Esophagus squamous epithelium (tissue), 5 donors: ENCODE measurements at regions not wholly inside any gene's neighbourhood (a gene's known extent, or its start where the extent isn't known, plus 50 kb on each side); places are given as distances from the start of the nearest gene placed in this dataset.

Source experiments
- DNase-seq: peaks from one replicate; lab custom pipeline; 2025; lab: John Stamatoyannopoulos, UW
- H3K27ac ChIP-seq, 4 donors: fragments of 200-600 bp; sonication (generic); one replicate each; pipeline ENCODE4 v1.5.1; 2016 to 2019; ENCODE audit warnings: mild to moderate bottlenecking in 1 of 4
- H3K27me3 ChIP-seq, 4 donors: fragments of 200-600 bp; sonication (generic); 1 replicate in 3 of 4; 2 replicates in 1 of 4; pipeline versions ENCODE4 v1.5.1 to v1.6.0; 2017 to 2021; ENCODE audit warnings: antibody characterized with exemption in 1 of 4
- H3K36me3 ChIP-seq, 3 donors: fragments of 200-600 bp; sonication (generic); one replicate each; pipeline ENCODE4 v1.5.1; 2016 to 2019
- H3K4me1 ChIP-seq, 3 donors: fragments of 200-600 bp; sonication (generic); one replicate each; pipeline ENCODE4 v1.5.1; 2017 to 2019
- H3K4me3 ChIP-seq, 4 donors: fragments of 200-600 bp; sonication (generic); 1 replicate in 3 of 4; 2 replicates in 1 of 4; pipeline ENCODE4 v1.5.1; 2016 to 2019; ENCODE audit warnings: mild to moderate bottlenecking in 2 of 4, moderate library complexity in 1 of 4
- H3K9me3 ChIP-seq, 3 donors: fragments of 200-600 bp; sonication (generic); one replicate each; pipeline ENCODE4 v1.5.1; 2016 to 2019
- POLR2A ChIP-seq, 4 donors: fragments of 450-650 bp; IDR thresholded peaks; one replicate each; pipeline ENCODE4 v1.6.1; 2017; ENCODE audit warnings: antibody characterized with exemption in 4 of 4, mild to moderate bottlenecking in 4 of 4, moderate library complexity in 3 of 4
- WGBS, 2 donors: methylation state at CpG; one replicate each; pipeline ENCODE4 v1.1.5; 2018; 5-methylcytosine and 5-hydroxymethylcytosine counted together
- intact Hi-C: fragments of 100-400 bp; cut with DNase I; formaldehyde crosslinking; loops from one replicate; pipeline ENCODE4 v1.15.0; 2022
- TF ChIP-seq, protein P1 (sequence below), 6 experiments: fragments of 450-650 bp in 4 of 6; fragments of 200-600 bp in 2 of 6; sonication (generic) in 2 of 6; IDR thresholded peaks; one replicate each; pipeline ENCODE4 v1.5.1; 2016 to 2019; ENCODE audit warnings: antibody characterized with exemption in 6 of 6, mild to moderate bottlenecking in 4 of 6, moderate library complexity in 4 of 6
- donor health status: DM: yes; HTN: yes; CAD: no.

- no peaks in the 10 kb centered on the region for H3K27me3 ChIP-seq
- DNase-seq: no peak
- intact Hi-C loops: no loop called here
- TF ChIP-seq, protein P1, sequence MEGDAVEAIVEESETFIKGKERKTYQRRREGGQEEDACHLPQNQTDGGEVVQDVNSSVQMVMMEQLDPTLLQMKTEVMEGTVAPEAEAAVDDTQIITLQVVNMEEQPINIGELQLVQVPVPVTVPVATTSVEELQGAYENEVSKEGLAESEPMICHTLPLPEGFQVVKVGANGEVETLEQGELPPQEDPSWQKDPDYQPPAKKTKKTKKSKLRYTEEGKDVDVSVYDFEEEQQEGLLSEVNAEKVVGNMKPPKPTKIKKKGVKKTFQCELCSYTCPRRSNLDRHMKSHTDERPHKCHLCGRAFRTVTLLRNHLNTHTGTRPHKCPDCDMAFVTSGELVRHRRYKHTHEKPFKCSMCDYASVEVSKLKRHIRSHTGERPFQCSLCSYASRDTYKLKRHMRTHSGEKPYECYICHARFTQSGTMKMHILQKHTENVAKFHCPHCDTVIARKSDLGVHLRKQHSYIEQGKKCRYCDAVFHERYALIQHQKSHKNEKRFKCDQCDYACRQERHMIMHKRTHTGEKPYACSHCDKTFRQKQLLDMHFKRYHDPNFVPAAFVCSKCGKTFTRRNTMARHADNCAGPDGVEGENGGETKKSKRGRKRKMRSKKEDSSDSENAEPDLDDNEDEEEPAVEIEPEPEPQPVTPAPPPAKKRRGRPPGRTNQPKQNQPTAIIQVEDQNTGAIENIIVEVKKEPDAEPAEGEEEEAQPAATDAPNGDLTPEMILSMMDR (IDR thresholded peaks at IDR 0.05): no peak
- no peak for TF ChIP-seq POLR2A (IDR thresholded peaks at IDR 0.05)
- H3K9me3 ChIP-seq: no peaks in the 10 kb centered on the region
- H3K36me3 ChIP-seq: no peaks in the 10 kb centered on the region
- peak overlapping the region in 1 of 4 donors; percentile 58 for H3K27ac ChIP-seq
- H3K4me1 ChIP-seq: peaks cover 0 to 16% (median 12%) of the 10 kb centered on the region in 3 donors
- no peak overlapping the region for H3K4me3 ChIP-seq
- WGBS, 2 donors: 82 to 85% methylated on average over 5 of the region's 5 CpGs
Observed at GRCh38 chr3:59450437-59450836, 400.6 kb upstream of the CFAP20DC start.

GRCh38 chr3:59446775-59447465 is 397.1 kb upstream of the CFAP20DC start:
- no peaks in the 10 kb centered on the region for H3K27me3 ChIP-seq
- no peaks in the 10 kb centered on the region for H3K9me3 ChIP-seq
- H3K36me3 ChIP-seq: no peaks in the 10 kb centered on the region
- TF ChIP-seq POLR2A (IDR thresholded peaks at IDR 0.05): no peak
- TF ChIP-seq, protein P1 (IDR thresholded peaks at IDR 0.05): no peak
- no peak overlapping the region for H3K4me3 ChIP-seq
- intact Hi-C loops: no loop called here
- DNase-seq: no peak
- peaks cover 0 to 25% (median 14%) of the 10 kb centered on the region in 3 donors for H3K4me1 ChIP-seq
- 74 to 75% methylated on average over 6 of the region's 6 CpGs for WGBS, 2 donors
- H3K27ac ChIP-seq: no peak overlapping the region

- Histone ChIP-seq H3K36me3 (no peaks in the 10 kb centered on the region), H3K9me3 (no peaks in the 10 kb centered on the region), H3K27me3 (no peaks in the 10 kb centered on the region), H3K4me3 (no peak overlapping the region), H3K4me1 (peaks cover 0 to 13% (median 3%) of the 10 kb centered on the region in 3 donors), H3K27ac (peak overlapping the region in 1 of 4 donors; percentile 10)
- intact Hi-C loops: no loop called here
- no peak for DNase-seq
- TF ChIP-seq, protein P1 (IDR thresholded peaks at IDR 0.05): no peak
- no peak for TF ChIP-seq POLR2A (IDR thresholded peaks at IDR 0.05)
- WGBS, 2 donors: 46 to 52% methylated on average over 2 of the region's 2 CpGs
Observed at GRCh38 chr3:59444676-59445075, 394.9 kb upstream of the CFAP20DC start.

DNA sequence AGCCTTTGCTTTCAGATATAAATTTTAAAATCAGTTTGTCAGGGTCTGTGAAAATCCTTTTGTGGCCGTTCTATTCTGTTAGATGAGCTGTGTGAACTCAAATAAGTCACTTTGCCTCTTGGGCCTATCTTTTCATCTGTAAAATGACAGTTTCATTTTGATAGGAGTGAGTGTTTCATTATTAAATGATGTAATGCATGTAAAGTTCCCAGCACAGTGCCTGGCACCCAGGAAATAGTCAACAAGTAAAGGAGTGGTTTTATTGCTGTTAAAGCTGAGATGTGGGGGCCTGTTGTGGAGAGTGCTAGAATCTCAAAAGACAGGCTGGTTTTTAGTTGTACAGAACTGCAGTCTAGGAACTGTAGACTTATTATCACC is 394.5 kb upstream of the CFAP20DC start:
- intact Hi-C loops: no loop called here
- no peak for DNase-seq
- Histone ChIP-seq H3K4me3 (no peak overlapping the region), H3K36me3 (no peaks in the 10 kb centered on the region), H3K4me1 (peaks cover 0 to 13% (median 3%) of the 10 kb centered on the region in 3 donors), H3K27ac (peak overlapping the region in 1 of 4 donors; percentile 10), H3K9me3 (no peaks in the 10 kb centered on the region), H3K27me3 (no peaks in the 10 kb centered on the region)
- TF ChIP-seq, protein P1 (IDR thresholded peaks at IDR 0.05): no peak
- no peak for TF ChIP-seq POLR2A (IDR thresholded peaks at IDR 0.05)
- WGBS, 2 donors: 15 to 24% methylated on average over 1 of the region's 1 CpG

DNA sequence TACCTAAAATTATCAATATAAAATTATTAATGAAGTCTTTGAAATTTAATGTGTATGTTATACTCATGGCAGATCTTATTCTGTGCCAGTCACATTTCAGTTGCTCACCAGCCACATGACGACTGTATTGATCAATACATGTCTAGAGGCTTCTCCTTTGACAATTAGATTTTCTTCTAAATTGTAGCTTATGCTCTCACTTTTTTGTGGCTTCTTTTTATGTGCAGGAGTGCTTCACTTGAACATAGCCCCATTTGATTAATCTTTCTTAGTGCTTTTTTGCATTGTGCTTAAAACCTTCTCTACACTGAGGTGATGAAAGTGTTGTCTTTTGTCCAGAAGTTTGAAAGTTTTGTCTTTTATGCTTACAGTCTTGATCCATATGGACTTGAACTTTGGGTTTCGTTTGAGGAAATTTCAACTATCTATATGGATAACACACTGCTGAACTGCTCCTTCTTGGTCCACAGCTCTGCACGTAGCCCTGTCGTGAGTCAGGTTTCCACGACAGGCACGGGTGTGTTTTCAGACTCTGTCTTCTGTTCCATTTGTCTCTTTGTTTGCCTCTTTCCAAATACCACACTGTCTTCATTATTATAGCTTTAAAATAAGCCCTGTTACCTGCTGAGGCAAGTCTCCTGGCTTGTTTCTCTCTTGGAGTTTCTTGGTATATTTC is 393.9 kb upstream of the CFAP20DC start:
- Histone ChIP-seq H3K36me3 (no peaks in the 10 kb centered on the region), H3K27ac (peak overlapping the region in 1 of 4 donors; percentile 10), H3K4me3 (no peak overlapping the region), H3K4me1 (peaks cover 0 to 13% (median 3%) of the 10 kb centered on the region in 3 donors), H3K9me3 (no peaks in the 10 kb centered on the region), H3K27me3 (no peaks in the 10 kb centered on the region)
- 45 to 46% methylated on average over 6 of the region's 6 CpGs for WGBS, 2 donors
- TF ChIP-seq, protein P1 (IDR thresholded peaks at IDR 0.05): no peak
- TF ChIP-seq POLR2A (IDR thresholded peaks at IDR 0.05): no peak
- intact Hi-C loops: no loop called here
- DNase-seq: no peak
